Activated CD8-positive, alpha-beta memory T cell treated with anti-CD3 and anti-CD28 coated beads for 24 hours (primary cell): ENCODE measurements at regions not wholly inside any gene's neighbourhood (a gene's known extent, or its start where the extent isn't known, plus 50 kb on each side); places are given as distances from the start of the nearest gene placed in this dataset.
"Not testable (repeated sequence)": the region's sequence is repeated elsewhere in the genome, so short reads cannot be mapped to it uniquely, and the experiment has no call there.

Experiments used
- DNase-seq: peaks from one replicate; pipeline ENCODE4 v3.0.0-alpha.2; 2020

GRCh38 chr10:130689743-130690626 is 553.8 kb downstream of the GLRX3 start:
- no peak for DNase-seq

- DNase-seq = no peak
Observed at GRCh38 chr10:130691776-130692175, 555.6 kb downstream of the GLRX3 start.

- no peak for DNase-seq
Observed at GRCh38 chr10:130696870-130697269, 560.7 kb downstream of the GLRX3 start.

GRCh38 chr10:130707389-130707979 is 571.3 kb downstream of the GLRX3 start:
- no peak for DNase-seq

GRCh38 chr10:130708465-130709070 is 572.4 kb downstream of the GLRX3 start:
- no peak for DNase-seq

- no peak for DNase-seq
Observed at GRCh38 chr10:130709415-130709814, 573.2 kb downstream of the GLRX3 start.

- no peak for DNase-seq
Observed at GRCh38 chr10:130711072-130711471, 574.9 kb downstream of the GLRX3 start.

- no peak for DNase-seq
Observed at GRCh38 chr10:130713135-130713534, 576.9 kb downstream of the GLRX3 start.

GRCh38 chr10:130713731-130714130 is 577.5 kb downstream of the GLRX3 start:
- no peak for DNase-seq

GRCh38 chr10:130714742-130715467 is 578.7 kb downstream of the GLRX3 start:
- DNase-seq = no peak

GRCh38 chr10:130715686-130716670 is 579.8 kb downstream of the GLRX3 start:
- no peak for DNase-seq

GRCh38 chr10:130717083-130717482 is 580.9 kb downstream of the GLRX3 start:
- no peak for DNase-seq

- not testable (repeated sequence) for DNase-seq
Observed at GRCh38 chr10:130718744-130719447, 582.7 kb downstream of the GLRX3 start.

GRCh38 chr10:130719448-130719752 is 583.2 kb downstream of the GLRX3 start:
- no peak for DNase-seq

GRCh38 chr10:130720235-130720634 is 584.0 kb downstream of the GLRX3 start:
- DNase-seq = no peak

- no peak for DNase-seq
Observed at GRCh38 chr10:130721971-130722370, 585.8 kb downstream of the GLRX3 start.

GRCh38 chr10:130723704-130724103 is 587.5 kb downstream of the GLRX3 start:
- DNase-seq = no peak

GRCh38 chr10:130725474-130725970 is 586.0 kb downstream of the TCERG1L start:
- no peak for DNase-seq

GRCh38 chr10:130726996-130727725 is 584.4 kb downstream of the TCERG1L start:
- no peak for DNase-seq

- no peak for DNase-seq
Observed at GRCh38 chr10:130727766-130728490, 583.6 kb downstream of the TCERG1L start.
